Panc1 (cell line): ENCODE measurements at regions not wholly inside any gene's neighbourhood (a gene's known extent, or its start where the extent isn't known, plus 50 kb on each side); places are given as distances from the start of the nearest gene placed in this dataset.

ENCODE experiments used
- ATAC-seq: fragments of 200-7000 bp; cut with Tn5 transposase; 2 replicates; pipeline ENCODE4 v1.9.1; 2020; ENCODE audit warnings: mild to moderate bottlenecking, moderate library complexity
- BruUV-seq: library from RNA; stranded (reverse); fragments of 400-500 nt; replicated peaks from 2 replicates; lab custom pipeline; 2021; lab: Mats Ljungman, UMichigan
- CTCF ChIA-PET: fragments of 300-600 bp; sonication (Branson Sonifier 250); formaldehyde crosslinking; loops from one replicate; lab custom pipeline; 2022; ENCODE audit warnings: antibody characterized with exemption; lab: Charles Lee
- POLR2A ChIA-PET: fragments of 300-600 bp; sonication (Branson Sonifier 250); formaldehyde crosslinking; loops from one replicate; lab custom pipeline; 2022; ENCODE audit warnings: antibody characterized with exemption; lab: Charles Lee
- DNase-seq: peaks from one replicate; pipeline ENCODE4 v3.0.0-alpha.2; 2010; ENCODE audit warnings: low read depth, low spot score
- H3K27ac ChIP-seq: 2 replicates; pipeline ENCODE4 v1.5.1; 2011; ENCODE audit warnings: mild to moderate bottlenecking, low read length, inconsistent platforms
- H3K27me3 ChIP-seq: fragments of 200-500 bp; sonication (Bioruptor generic); 2 replicates; pipeline ENCODE4 v1.6.0; 2014; ENCODE audit warnings: low read length, inconsistent platforms; ENCODE audit not compliant: control insufficient read depth, insufficient read depth
- H3K36me3 ChIP-seq: fragments of 200-500 bp; sonication (Bioruptor generic); 2 replicates; pipeline ENCODE4 v1.5.1; 2014; ENCODE audit warnings: inconsistent platforms, mild to moderate bottlenecking, low read length, moderate library complexity; ENCODE audit not compliant: control insufficient read depth, insufficient read depth
- H3K4me1 ChIP-seq: 2 replicates; pipeline ENCODE4 v1.5.1; 2011; ENCODE audit warnings: inconsistent platforms, mild to moderate bottlenecking, low read length, moderate library complexity; ENCODE audit not compliant: control insufficient read depth, insufficient read depth
- H3K4me3 ChIP-seq, 2 experiments: 2 replicates each; pipeline ENCODE4 v1.5.1; 2011 to 2012; ENCODE audit warnings: low read depth in 2 of 2, low read length in 2 of 2, mild to moderate bottlenecking in 2 of 2, inconsistent platforms in 1 of 2, moderate library complexity in 1 of 2
- H3K9me3 ChIP-seq: fragments of 200-500 bp; sonication (Bioruptor generic); 2 replicates; pipeline ENCODE4 v1.5.1; 2014; ENCODE audit warnings: low read depth, mild to moderate bottlenecking, inconsistent platforms, low read length, moderate library complexity; ENCODE audit not compliant: control insufficient read depth, insufficient read depth
- CTCF ChIP-seq: fragments of 450-650 bp; IDR thresholded peaks from 2 replicates; pipeline ENCODE4 v1.5.1; 2017; ENCODE audit warnings: mild to moderate bottlenecking
- POLR2AphosphoS5 ChIP-seq: IDR thresholded peaks from 2 replicates; pipeline ENCODE4 v1.6.1; 2012; ENCODE audit warnings: mild to moderate bottlenecking, low read depth, low read length, moderate library complexity
- REST ChIP-seq, 2 experiments: IDR thresholded peaks; 2 replicates each; pipeline ENCODE4 v1.6.1; 2011 to 2012; ENCODE audit warnings: low read depth in 2 of 2, control low read depth in 1 of 2, low read length in 1 of 2, mild to moderate bottlenecking in 1 of 2, moderate library complexity in 1 of 2; ENCODE audit not compliant: insufficient read depth in 1 of 2
- SIN3A ChIP-seq: IDR thresholded peaks from 2 replicates; pipeline ENCODE4 v1.6.1; 2012; ENCODE audit warnings: low read depth, mild to moderate bottlenecking, low read length, moderate library complexity, borderline replicate concordance; ENCODE audit not compliant: insufficient read depth
- TCF7L2 ChIP-seq: IDR thresholded peaks from 2 replicates; pipeline ENCODE4 v1.6.1; 2011; ENCODE audit warnings: mild to moderate bottlenecking, low read depth, low read length, inconsistent platforms
- in situ Hi-C: cut with HindIII; loops from 2 replicates; pipeline ENCODE4 v1.10.0; 2016; ENCODE audit warnings: low sequenced_read_pairs, low pct_unique_long_range_greater_than_20kb
- intact Hi-C: fragments of 100-400 bp; cut with micrococcal nuclease; formaldehyde crosslinking; loops from one replicate; pipeline ENCODE4 v1.10.0; 2022; ENCODE audit not compliant: unreplicated experiment

GRCh38 chrX:22520128-22520828 is 247.6 kb downstream of the CBLL2 start:
- intact Hi-C loops: no loop called here

GRCh38 chrX:22526339-22526738 is 253.6 kb downstream of the CBLL2 start:
- DNase-seq (peak; percentile 8), ATAC-seq (no peak)
- Histone ChIP-seq H3K4me1 (no peaks in the 10 kb centered on the region), H3K9me3 (no peaks in the 10 kb centered on the region), H3K27ac (no peak overlapping the region), H3K27me3 (no peaks in the 10 kb centered on the region), H3K4me3 (no peak overlapping the region), H3K36me3 (no peaks in the 10 kb centered on the region)
- TF ChIP-seq SIN3A: no peak
- TF ChIP-seq TCF7L2: no peak
- no peak for TF ChIP-seq CTCF
- no peak for TF ChIP-seq POLR2AphosphoS5
- TF ChIP-seq REST (IDR thresholded peaks at IDR 0.05; ENCODE audit: insufficient read depth in 1 of 2, low read depth in 2 of 2, low read length in 1 of 2): no peak
- no TSS peak for BruUV-seq
- intact Hi-C loops (no loop called here), in situ Hi-C loops (no loop called here)
- ChIA-PET CTCF (no interaction called here), POLR2A (no interaction called here)

More at GRCh38 chrX:22520128-22520828, 247.6 kb downstream of the CBLL2 start:
- ChIA-PET CTCF (no interaction called here), POLR2A (no interaction called here)
- DNase-seq: no peak
- Histone ChIP-seq H3K9me3 (no peaks in the 10 kb centered on the region), H3K27ac (no peak overlapping the region), H3K27me3 (no peaks in the 10 kb centered on the region), H3K4me1 (no peaks in the 10 kb centered on the region), H3K36me3 (no peaks in the 10 kb centered on the region), H3K4me3 (no peak overlapping the region)
- in situ Hi-C loops: no loop called here
- no TSS peak for BruUV-seq
- TF ChIP-seq POLR2AphosphoS5: no peak
- no peak for TF ChIP-seq REST (IDR thresholded peaks at IDR 0.05; ENCODE audit: insufficient read depth in 1 of 2, low read depth in 2 of 2, low read length in 1 of 2)
- no peak for TF ChIP-seq CTCF
- TF ChIP-seq SIN3A: no peak
- TF ChIP-seq TCF7L2: no peak
- ATAC-seq: no peak
